Stimulated activated CD8-positive, alpha-beta memory T cell treated with anti-CD3 and anti-CD28 coated beads, Interleukin-12 subunit alpha, Interleukin-12 subunit beta, amount 100 ng/mL, for 4 hours (primary cell): ENCODE measurements at regions not wholly inside any gene's neighbourhood (a gene's known extent, or its start where the extent isn't known, plus 50 kb on each side); places are given as distances from the start of the nearest gene placed in this dataset.

ENCODE experiments used
- DNase-seq: peaks from one replicate; pipeline ENCODE4 v3.0.0-alpha.2; 2020; ENCODE audit warnings: low read depth

DNA sequence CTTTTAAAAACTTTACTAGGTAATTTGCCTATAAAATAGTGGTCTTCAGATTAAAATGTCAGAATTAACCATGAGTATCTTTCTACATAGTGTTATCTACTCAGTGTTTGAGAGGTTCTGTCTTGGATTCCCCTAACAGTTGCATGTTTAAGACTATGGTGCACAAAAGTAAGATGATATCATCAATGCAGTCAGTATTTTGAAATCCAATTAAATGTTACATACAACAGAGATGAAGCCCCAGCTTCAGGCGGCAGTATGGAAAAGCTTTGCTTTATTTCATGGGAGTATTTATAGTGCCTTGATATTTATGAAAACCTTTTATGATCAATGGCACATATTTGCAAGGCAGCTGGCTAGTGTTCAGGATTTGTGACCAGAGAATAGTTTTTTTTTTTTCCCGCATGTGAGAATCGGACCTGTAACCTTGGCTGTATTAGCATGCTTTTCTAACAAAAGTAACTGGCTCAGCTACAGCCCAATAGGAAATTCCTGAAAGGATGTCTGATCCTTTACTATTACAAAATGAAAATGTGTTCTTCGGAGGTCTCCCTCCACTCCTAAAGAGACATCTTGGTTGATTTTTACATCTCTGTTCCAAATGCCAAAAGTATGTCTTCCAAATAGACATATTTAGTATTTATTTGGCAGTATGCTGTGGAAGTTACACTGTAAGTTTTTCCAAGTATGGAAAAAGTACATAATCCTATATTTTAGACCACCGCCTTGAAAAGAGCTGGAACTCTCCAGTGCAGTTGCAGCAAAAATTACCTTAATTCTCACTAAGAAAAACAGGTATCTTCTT lies 319.3 kb upstream of the UBE2E3 start:
- DNase-seq: no peak

DNA sequence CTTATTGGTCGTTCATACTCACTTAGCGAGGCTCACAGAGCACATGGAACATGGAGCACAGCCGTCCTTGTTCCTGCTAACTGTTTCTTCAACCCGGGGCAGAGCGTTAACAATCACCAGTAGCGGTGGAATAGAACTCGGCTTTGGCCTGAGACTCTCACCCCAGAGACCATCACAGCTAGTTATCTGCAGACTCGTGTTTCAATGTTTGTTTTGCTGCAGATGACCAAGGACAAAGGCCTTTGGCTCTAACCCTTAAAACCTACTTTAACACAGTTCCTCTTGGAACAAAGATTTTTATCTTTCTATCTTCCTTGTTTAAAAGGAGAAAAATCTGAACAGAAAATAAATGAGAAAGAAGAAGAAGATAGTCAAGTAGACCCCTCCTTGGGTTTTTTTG lies 320.2 kb upstream of the UBE2E3 start:
- no peak for DNase-seq

DNA sequence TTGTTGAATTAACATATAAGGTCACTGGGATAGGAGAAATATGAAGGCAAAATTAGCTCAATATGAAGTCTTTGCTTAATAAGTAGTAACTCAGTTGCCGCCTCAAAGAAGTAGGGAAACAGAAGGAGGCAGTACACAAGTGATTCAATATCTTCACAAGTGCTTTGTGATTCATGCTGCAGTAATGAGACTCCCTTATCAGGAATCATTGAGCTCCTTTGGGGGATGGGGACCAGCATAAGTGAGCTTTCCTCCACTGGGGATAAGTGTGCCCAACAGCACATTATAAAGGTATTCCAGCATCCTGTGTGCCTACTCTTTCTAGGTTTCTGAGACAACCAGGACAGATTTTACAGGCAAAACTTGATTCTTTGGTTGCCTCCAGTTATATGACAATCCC lies 323.4 kb upstream of the UBE2E3 start:
- DNase-seq: no peak

DNA sequence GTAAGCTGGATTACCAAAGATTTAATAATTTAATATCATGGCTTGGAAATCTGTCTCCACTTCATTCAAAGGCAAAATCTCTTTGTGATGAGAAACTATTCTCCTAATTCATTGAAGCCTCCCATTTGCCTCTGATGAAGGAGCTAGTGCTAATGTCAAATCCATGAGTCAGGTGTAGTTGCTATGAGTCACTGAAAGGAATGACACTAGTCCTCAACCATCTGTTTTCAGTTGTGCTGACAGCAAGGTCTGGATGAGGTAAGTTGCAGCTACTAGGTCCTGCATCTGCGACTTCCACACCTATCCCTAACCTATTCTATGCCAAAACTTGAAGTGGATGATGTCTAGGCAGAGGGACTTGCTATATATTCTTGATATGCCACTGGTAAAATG lies 324.0 kb upstream of the UBE2E3 start:
- DNase-seq: no peak

DNA sequence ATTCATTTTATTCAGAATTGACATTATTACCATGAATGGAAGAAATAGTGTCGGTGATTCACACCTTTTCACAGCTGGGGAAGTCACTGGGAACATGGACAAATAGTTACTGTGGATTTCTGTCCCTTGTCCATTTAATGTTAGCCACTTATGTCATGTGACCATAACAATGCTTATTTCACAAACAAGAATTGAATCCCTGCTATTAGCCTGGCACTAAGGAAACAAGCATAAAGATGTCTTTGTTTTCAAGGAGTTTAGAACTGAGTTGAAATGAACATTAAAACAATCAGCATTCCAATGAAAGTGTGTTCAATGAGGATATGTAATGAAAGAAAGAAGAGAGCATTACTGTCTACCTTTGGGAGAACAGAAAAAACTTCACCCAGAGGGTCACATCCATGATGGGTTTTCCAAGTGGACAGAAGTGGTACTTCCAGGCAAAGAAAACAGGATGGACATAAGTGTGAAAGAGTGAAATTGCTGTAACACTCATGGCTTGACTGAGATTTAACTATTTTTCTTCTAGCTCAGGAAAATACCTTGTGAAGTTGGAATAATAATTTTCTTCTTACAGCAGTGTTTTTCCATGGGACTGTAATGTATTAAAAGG lies 324.5 kb upstream of the UBE2E3 start:
- no peak for DNase-seq

DNA sequence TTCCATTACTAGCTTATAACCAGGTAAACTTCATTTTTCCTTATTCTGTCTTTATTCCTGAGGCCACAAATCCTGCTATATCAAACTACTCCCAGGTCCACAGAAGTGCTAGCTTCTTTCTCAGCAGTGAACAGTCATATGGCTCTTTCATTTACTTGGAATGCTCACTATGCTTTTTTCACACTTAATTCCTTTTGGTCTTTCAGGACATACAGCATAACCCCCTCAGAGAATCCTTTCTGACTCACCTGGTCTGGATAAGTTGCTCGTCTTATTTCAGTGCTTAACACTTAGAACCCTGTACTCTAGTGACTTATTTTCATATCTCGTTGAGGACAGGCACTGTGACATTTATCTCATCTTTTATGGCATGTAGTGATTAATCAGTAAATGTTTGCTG lies 325.0 kb upstream of the UBE2E3 start:
- no peak for DNase-seq

DNA sequence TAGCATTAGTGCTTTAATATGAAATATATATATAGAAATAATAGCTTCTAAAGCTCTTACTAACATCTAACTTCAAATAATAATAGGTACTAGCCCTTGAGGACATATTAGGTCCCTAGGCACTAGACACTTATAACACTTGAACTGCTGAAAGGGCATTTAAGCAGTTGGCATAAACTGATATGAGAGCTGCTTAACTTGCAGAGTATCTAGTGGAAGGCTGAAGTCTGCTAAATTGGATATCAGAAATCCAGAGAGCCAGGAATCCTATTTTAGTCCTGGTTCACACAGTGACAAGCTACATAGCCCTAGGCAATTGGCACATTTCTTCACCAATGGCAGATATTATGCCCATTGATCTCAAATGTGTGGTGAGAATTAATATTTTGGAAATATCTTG lies 326.9 kb upstream of the UBE2E3 start:
- no peak for DNase-seq

DNA sequence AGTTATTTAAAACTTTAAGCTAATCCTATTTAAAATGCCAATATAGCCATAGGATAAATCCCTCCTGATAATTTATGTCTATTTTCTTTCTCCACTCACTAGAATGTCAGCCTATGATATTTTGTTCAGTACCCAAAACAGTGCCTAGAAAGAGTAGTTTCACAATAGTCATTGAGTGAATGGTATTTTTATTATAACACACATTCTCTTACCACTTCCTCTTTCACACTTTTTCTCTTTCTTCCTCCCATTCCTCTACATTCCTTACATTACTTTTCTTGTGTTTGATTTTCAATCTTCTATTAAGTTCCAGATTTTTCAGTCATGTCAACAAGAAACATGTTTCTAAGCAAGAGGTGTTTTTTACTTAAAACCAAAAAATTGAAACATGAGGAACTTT lies 327.6 kb upstream of the UBE2E3 start:
- no peak for DNase-seq

DNA sequence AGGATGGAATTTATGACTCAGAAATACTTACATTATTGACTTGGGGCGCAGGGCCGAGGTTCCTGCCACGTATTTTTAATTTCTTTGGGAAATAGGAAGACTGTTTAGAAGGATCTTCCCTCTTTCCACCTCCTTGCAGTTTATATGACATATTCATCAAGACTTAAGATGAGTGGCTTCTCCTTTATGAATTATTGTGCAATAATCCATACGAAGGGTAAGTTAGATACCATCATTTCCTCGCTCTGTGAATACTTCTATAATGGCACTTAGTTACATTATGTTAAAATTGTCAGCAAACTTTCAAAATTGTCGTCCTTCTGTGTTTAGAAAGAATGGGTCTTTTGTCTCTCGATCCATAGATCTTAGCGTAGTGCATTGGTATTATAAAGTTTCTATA lies 328.8 kb upstream of the UBE2E3 start:
- no peak for DNase-seq

DNA sequence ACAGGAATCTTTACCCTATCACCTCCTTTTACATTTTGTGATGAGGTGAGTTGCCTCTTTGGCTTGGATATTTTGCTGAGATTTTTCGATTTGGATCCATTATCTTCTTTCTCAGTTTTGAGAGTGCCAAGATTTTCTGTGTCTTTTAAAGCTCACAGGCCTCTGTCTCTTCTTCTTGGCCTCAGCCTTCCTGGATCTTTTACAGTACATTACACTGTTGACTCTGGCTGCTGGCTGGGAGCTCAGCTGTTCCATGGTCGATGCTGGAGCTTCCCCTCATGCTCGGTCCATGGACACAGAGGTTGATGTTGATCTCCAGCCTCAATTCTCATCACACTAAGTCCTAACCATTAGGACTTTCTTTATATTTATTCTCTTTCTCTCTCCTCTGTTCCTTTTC lies 332.8 kb upstream of the UBE2E3 start:
- no peak for DNase-seq

DNA sequence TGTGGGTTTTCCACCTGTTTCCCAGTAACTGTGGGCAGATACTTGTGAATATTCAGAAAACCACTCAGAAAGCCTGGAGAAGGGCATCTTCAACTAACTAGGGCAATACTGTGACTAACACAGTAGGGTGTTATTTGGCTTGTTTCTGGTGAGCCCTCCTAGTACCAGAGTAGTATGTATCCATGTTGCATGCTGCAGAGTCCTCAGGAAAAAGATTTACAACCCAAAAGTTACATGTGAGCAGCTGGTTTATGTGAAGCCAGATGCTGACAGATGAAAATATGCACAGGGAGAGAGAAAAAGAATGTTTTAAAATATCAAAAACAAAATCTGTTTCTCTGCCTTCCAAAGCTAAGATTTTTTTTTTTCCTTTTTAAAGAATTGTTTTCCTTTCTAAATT lies 333.2 kb upstream of the UBE2E3 start:
- DNase-seq: no peak

DNA sequence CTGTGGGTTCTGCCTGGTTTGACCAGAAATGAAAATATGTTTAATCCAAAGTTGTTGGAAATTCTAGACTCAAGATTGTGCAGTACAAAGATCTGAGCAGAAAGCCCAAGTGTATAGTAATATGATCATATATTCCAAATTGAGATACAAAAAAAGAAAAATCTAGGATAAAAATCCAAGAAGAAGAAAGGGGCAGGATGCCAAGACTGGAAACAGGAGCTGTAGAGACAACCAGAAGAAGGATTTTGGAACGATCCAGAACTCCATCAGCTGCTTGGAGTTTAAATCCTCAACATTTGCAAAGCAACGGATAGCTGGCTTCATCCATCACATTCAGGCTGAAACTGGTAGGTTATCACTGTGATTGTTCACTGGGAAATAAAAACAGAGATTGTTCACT lies 333.6 kb upstream of the UBE2E3 start:
- no peak for DNase-seq

DNA sequence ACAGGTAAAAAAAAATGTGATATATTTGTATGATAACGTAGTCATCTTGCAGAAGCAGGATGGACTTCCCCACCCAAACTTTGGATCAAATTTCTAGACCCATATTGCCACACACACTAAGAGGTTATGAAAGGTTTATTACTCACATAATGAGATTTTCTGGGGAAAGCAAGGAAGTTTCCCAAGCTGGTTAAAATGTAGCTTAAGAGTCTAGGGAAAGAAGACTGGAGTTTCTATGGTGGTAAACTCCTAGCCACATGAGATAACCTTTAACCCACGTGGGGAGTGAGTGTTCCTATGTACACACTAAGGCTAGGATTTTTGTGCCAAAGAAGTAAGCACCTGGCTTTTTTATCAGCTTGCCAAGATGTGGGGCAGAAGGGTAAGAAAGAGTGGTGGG lies 335.7 kb upstream of the UBE2E3 start:
- no peak for DNase-seq

DNA sequence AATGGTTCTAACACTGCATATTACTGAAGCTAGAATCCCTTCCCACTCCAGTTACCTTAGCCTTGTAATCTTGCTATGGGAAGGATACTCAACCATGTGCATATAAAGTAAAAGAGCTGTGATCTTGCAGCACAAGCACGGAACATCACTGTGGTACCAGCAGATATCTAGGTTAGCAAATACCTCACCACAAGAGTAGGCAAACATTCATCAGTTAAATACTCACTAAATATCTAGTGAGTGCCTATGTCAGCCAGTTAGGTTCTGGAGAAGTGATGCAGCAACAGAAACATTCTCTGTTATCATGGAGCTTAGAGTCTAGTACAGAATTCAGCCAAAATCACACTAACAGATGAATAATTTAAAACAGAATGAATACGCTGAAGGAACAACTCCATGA lies 349.6 kb upstream of the UBE2E3 start:
- DNase-seq: no peak

DNA sequence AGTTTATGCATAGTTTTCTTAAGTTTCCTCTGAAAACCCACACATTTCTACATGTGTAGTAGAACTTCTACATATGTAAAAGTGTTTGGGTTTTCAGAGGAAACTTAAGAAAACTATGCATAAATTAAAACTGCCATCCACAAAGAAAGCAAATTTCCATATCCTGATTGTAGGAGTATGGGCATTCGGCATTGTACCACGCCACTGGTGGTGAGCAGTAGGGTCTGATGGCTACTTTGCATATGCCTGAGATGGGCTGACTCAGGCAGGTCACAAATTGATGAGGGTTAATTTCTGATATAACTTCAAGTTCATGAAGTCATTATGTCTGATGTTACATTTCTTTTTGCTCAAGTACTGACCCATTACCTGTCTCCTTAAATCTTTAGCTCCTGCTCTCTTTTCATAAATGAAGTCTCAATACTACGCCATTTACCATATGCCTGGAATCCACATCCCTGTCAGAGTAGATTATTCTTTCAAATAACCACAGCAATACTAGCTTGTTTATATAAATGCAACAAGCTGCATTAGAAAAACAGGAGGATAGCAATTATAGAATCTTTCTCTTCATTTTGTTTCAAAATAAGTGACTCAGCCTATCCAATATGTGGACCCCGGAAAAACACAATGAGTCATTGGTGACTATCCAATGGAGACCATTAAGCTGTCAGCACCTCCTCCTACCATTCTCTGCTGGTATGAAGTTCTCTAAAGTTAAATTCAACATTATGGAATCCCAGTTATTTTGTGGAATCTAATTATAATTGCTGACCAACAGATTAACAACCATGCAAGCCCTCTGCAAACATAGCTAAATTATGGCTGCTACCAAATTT lies 355.2 kb upstream of the UBE2E3 start:
- DNase-seq: no peak

DNA sequence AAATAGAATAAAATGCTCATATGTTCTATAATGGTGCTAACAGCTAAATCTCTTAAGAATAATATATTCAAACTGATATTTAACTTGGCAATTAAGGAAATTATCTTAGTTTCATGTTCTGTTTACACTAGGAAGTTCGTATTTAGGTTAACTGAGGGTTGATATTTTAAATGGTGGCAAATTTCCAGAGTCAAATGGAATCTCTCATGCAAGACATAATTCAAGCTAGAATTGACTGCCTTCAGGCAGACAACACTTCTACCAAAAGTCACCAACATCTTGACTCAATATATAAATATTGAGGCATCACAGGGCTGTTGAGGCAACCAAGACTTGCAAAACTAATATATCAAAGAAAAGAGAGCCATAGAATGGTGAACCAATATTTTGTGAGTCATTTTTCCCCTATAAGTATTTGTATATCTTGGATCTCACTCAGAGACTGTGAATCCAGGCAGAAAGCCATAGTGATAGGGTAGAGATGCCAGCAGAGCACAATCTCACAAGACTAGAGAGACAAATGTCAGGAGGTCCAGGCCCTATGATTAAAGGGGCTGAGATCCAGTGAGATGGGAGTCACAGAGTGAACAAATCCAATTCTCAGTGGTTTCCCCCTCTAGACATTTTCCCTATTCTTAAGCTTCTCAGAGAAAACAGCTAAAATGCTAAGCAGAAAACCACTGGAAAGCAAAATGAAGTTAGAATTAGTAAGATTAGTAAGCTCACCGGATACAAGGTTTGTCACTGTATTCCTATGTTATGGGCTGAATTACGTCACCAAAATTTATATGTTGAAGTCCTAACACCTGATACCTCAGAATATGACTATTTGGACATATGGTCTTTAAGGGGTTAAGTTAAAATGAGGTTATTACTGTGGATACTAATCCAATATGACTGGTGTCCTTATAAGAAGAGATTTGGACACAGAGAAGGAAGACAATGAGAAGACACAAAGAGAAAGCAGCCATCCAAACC lies 358.2 kb upstream of the UBE2E3 start:
- no peak for DNase-seq

DNA sequence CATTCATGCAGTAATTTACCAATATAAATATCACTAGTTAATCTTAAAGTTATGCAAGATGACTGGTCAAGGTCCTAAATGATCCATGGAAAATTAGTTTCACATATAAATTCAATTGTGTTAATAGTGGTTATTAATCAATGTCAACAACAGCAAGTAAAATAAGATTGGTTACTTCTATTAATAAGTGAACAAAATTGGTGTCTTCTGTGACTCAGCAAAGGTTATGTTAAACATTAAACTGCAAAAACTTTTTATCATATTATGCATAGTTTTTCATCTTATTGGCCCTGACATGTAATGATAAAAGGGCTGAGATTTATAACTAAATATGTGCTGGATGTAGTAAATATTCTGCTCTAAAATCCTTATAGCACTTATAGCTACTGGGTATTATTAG lies 359.0 kb upstream of the UBE2E3 start:
- DNase-seq: no peak

DNA sequence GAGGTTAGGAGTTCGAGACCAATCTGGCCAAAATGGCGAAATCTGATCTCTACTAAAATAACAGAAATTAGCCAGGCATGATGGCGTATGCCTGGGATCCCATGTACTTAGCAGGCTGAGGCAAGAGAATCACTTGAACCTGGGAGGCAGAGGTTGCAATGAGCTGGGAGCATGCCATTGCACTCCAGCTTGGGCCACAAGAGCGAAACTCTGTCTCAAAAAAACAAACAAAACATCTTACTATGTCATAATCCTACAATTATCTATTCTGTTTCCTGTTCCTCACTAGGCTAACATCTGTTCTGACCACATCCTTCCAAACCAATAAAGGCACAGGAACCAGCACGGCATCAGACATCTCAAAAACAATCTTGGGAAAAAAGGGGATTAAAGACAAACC lies 361.8 kb upstream of the UBE2E3 start:
- no peak for DNase-seq

DNA sequence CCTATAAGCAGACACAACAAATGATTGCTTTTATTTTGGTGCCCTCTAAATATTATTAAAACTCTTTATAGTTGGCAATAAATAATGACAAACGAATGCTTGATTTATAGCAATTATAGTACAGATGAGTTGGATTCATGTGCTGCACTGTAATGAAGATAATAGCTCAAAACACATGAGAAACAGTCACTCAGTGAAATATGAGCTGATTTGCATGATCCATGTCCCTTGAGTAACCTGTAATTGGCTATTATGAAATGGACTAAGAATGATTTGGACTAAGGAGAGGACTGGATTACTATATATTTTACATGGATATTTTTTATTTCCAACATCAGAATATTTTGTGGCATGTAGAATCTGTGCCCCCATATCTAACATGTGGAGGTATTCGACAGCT lies 365.6 kb upstream of the UBE2E3 start:
- DNase-seq: no peak

DNA sequence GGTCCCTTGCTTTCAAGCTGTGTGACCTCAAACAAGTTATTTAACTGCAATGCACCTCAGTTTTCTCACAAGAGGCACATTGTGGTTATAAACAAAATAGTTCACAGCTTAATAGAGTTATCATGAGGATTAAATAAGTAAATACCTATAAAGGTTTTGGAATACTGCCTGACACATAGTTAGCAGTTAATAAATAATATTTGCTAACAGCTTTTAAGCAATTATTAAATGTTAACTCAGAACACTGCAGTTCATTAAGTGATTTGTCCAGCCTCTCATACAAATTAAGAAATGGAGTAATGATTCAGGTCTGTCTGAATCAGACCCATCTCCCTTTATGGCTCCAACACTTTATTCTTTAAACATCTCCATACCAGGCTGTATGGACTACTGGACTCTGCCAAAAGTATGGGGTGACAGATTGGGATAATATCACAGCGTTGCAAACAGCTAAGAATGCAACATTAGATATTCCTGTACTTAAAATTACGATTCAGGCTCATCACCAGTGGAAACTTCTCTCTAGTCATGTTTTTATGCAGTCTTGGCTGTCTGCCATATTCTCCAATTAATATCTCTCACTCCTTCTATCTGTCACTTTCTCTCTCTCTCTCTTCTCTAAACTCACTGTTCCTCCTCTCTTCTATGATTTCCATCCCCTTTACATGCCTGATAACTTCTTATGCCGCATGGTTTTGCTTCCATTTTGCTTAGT lies 370.6 kb upstream of the UBE2E3 start:
- DNase-seq: no peak

DNA sequence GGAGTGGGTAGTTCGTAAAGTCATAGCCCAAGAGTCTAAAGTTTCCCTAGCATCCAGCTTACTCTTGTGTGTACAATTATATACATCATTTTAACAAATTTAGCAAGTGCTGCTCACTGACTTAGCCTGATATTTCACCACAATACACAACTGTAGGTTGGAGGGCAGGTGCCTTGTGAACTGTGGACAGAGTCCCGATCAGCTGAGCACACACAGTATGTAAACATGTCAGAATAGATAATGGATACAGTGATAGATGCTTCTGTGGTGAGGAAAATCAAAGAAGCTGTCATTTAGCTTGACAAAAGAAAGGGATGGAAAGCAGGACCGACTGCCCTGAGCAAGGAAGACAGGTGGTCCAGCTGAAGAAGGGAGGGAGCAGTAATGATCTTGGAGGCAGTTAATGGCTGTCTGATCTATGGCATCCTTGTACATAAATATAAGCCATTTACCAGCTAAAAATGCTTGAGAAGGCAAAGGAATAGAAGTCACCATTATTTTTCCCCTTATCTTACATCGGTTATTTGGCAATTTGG lies 372.8 kb upstream of the UBE2E3 start:
- DNase-seq: no peak
